GM23338 (cell line): ENCODE measurements at regions not wholly inside any gene's neighbourhood (a gene's known extent, or its start where the extent isn't known, plus 50 kb on each side); places are given as distances from the start of the nearest gene placed in this dataset.

Experiments used
- CREB1 ChIP-seq: fragments of 250-450 bp; sonication (Bioruptor Pico); IDR thresholded peaks from 2 replicates; pipeline ENCODE4 v1.5.0; 2020; ENCODE audit warnings: low read depth, mild to moderate bottlenecking, moderate library complexity
- EZH2 ChIP-seq: fragments of 200-600 bp; sonication (generic); IDR thresholded peaks from one replicate; pipeline ENCODE4 v1.8.0; 2017; ENCODE audit warnings: antibody characterized with exemption, mild to moderate bottlenecking, low read depth; ENCODE audit not compliant: unreplicated experiment
- EZH2phosphoT487 ChIP-seq: fragments of 200-600 bp; sonication (generic); IDR thresholded peaks from one replicate; pipeline ENCODE4 v1.8.1; 2018; ENCODE audit warnings: antibody characterized with exemption; ENCODE audit not compliant: unreplicated experiment
- NANOG ChIP-seq: IDR thresholded peaks from 2 replicates; pipeline ENCODE4 v1.6.1; 2016; ENCODE audit warnings: antibody characterized with exemption, borderline replicate concordance
- POLR2AphosphoS5 ChIP-seq: IDR thresholded peaks from 2 replicates; pipeline ENCODE4 v1.6.1; 2016; ENCODE audit warnings: antibody characterized with exemption, low read depth
- ZNF114 ChIP-seq: fragments of 250-450 bp; sonication (Bioruptor Pico); IDR thresholded peaks from 2 replicates; pipeline ENCODE4 v1.5.0; 2020; ENCODE audit warnings: mild to moderate bottlenecking, moderate library complexity
- TF ChIP-seq, protein P1 (sequence below), 2 experiments: fragments of 200-600 bp in 1 of 2; sonication (generic) in 1 of 2; conservative IDR thresholded peaks; 2 replicates each; pipeline versions ENCODE4 v1.5.1 to v1.6.1; 2016 to 2017; ENCODE audit warnings: antibody characterized with exemption in 2 of 2, low read depth in 2 of 2, mild to moderate bottlenecking in 2 of 2, moderate library complexity in 1 of 2
- TF ChIP-seq, protein P2 (sequence below): IDR thresholded peaks from one replicate; pipeline ENCODE4 v1.6.1; 2018; ENCODE audit warnings: antibody characterized with exemption; ENCODE audit not compliant: unreplicated experiment

DNA sequence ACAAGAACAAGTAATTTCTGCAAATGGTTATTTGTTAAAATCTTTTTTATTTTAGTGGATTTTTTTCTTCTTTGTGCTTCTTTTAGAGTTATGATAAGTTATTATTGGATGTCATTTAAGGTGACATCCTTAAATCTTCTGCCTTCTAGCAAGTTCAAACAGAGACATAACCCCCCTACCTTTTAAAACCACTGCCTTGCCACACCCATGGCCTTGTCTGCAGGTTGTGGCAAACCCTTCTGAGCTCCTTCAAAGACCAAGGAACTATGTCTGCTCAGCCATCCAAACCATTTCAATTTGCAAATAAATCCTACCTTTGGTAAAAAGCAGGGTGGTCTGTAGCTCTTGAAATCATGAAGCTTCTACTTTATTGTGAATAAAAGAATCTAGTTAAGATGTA is 241.6 kb downstream of the FAM76B start:
- TF ChIP-seq ZNF114 (CRISPR knock-in tag) = no peak
- TF ChIP-seq EZH2 = no peak
- TF ChIP-seq, protein P1, sequence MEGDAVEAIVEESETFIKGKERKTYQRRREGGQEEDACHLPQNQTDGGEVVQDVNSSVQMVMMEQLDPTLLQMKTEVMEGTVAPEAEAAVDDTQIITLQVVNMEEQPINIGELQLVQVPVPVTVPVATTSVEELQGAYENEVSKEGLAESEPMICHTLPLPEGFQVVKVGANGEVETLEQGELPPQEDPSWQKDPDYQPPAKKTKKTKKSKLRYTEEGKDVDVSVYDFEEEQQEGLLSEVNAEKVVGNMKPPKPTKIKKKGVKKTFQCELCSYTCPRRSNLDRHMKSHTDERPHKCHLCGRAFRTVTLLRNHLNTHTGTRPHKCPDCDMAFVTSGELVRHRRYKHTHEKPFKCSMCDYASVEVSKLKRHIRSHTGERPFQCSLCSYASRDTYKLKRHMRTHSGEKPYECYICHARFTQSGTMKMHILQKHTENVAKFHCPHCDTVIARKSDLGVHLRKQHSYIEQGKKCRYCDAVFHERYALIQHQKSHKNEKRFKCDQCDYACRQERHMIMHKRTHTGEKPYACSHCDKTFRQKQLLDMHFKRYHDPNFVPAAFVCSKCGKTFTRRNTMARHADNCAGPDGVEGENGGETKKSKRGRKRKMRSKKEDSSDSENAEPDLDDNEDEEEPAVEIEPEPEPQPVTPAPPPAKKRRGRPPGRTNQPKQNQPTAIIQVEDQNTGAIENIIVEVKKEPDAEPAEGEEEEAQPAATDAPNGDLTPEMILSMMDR (conservative IDR thresholded peaks at IDR 0.05; ENCODE audit: low read depth in 2 of 2) = no peak
- no peak for TF ChIP-seq EZH2phosphoT487
- TF ChIP-seq, protein P2, sequence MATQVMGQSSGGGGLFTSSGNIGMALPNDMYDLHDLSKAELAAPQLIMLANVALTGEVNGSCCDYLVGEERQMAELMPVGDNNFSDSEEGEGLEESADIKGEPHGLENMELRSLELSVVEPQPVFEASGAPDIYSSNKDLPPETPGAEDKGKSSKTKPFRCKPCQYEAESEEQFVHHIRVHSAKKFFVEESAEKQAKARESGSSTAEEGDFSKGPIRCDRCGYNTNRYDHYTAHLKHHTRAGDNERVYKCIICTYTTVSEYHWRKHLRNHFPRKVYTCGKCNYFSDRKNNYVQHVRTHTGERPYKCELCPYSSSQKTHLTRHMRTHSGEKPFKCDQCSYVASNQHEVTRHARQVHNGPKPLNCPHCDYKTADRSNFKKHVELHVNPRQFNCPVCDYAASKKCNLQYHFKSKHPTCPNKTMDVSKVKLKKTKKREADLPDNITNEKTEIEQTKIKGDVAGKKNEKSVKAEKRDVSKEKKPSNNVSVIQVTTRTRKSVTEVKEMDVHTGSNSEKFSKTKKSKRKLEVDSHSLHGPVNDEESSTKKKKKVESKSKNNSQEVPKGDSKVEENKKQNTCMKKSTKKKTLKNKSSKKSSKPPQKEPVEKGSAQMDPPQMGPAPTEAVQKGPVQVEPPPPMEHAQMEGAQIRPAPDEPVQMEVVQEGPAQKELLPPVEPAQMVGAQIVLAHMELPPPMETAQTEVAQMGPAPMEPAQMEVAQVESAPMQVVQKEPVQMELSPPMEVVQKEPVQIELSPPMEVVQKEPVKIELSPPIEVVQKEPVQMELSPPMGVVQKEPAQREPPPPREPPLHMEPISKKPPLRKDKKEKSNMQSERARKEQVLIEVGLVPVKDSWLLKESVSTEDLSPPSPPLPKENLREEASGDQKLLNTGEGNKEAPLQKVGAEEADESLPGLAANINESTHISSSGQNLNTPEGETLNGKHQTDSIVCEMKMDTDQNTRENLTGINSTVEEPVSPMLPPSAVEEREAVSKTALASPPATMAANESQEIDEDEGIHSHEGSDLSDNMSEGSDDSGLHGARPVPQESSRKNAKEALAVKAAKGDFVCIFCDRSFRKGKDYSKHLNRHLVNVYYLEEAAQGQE = no peak
- no peak for TF ChIP-seq POLR2AphosphoS5
- TF ChIP-seq NANOG = no peak
- TF ChIP-seq CREB1 (CRISPR knock-in tag) = no peak
